H9 (cell line): ENCODE measurements at regions not wholly inside any gene's neighbourhood (a gene's known extent, or its start where the extent isn't known, plus 50 kb on each side); places are given as distances from the start of the nearest gene placed in this dataset.

Source experiments
- DNase-seq: peaks from one replicate; pipeline ENCODE4 v3.0.0-alpha.2; 2017
- H2AFZ ChIP-seq: one replicate; pipeline ENCODE4 v1.6.1; 2013; ENCODE audit warnings: mild to moderate bottlenecking, low read length, control low read depth, moderate library complexity
- H2AK5ac ChIP-seq: 2 replicates; pipeline ENCODE4 v1.6.1; 2013; ENCODE audit warnings: low read length, control low read depth, mixed read lengths; ENCODE audit not compliant: insufficient read length
- H2BK120ac ChIP-seq: one replicate; pipeline ENCODE4 v1.6.1; 2013; ENCODE audit warnings: low read depth, mild to moderate bottlenecking, low read length, control low read depth, inconsistent platforms; ENCODE audit not compliant: poor library complexity, severe bottlenecking
- H2BK12ac ChIP-seq: 2 replicates; pipeline ENCODE4 v1.6.1; 2013; ENCODE audit warnings: low read length, control low read depth, mixed read lengths, low read depth; ENCODE audit not compliant: insufficient read length
- H2BK15ac ChIP-seq: 2 replicates; pipeline ENCODE4 v1.6.1; 2013; ENCODE audit warnings: low read depth, low read length, control low read depth
- H2BK20ac ChIP-seq: one replicate; pipeline ENCODE4 v1.6.1; 2013; ENCODE audit warnings: low read depth, mild to moderate bottlenecking, low read length, control low read depth, inconsistent platforms; ENCODE audit not compliant: poor library complexity, severe bottlenecking
- H2BK5ac ChIP-seq: 2 replicates; pipeline ENCODE4 v1.6.1; 2013; ENCODE audit warnings: low read length, control low read depth, mixed read lengths; ENCODE audit not compliant: insufficient read length
- H3K14ac ChIP-seq: 2 replicates; pipeline ENCODE4 v1.6.1; 2013; ENCODE audit warnings: low read length, control low read depth; ENCODE audit not compliant: insufficient read depth
- H3K18ac ChIP-seq: 2 replicates; pipeline ENCODE4 v1.6.1; 2013; ENCODE audit warnings: low read depth, mild to moderate bottlenecking, mixed read lengths, low read length, control low read depth; ENCODE audit not compliant: insufficient read length
- H3K23ac ChIP-seq: 2 replicates; pipeline ENCODE4 v1.6.1; 2013; ENCODE audit warnings: low read length, control low read depth, mixed read lengths, low read depth; ENCODE audit not compliant: insufficient read length
- H3K23me2 ChIP-seq: 2 replicates; pipeline ENCODE4 v1.6.1; 2013; ENCODE audit warnings: low read depth, mild to moderate bottlenecking, mixed read lengths, low read length, control low read depth; ENCODE audit not compliant: insufficient read length, poor library complexity, severe bottlenecking
- H3K27ac ChIP-seq: 2 replicates; pipeline ENCODE4 v1.5.1; 2013; ENCODE audit warnings: low read length, control low read depth, mixed read lengths, low read depth; ENCODE audit not compliant: insufficient read length
- H3K27me3 ChIP-seq: 2 replicates; pipeline ENCODE4 v1.6.1; 2013; ENCODE audit warnings: low read length, control low read depth, inconsistent platforms; ENCODE audit not compliant: insufficient read depth
- H3K4ac ChIP-seq: 2 replicates; pipeline ENCODE4 v1.6.1; 2013; ENCODE audit warnings: low read depth, mild to moderate bottlenecking, control low read depth, inconsistent platforms, low read length, moderate library complexity
- H3K4me1 ChIP-seq: 2 replicates; pipeline ENCODE4 v1.6.1; 2013; ENCODE audit warnings: low read length, control low read depth, inconsistent platforms; ENCODE audit not compliant: insufficient read depth
- H3K4me2 ChIP-seq: 2 replicates; pipeline ENCODE4 v1.6.1; 2013; ENCODE audit warnings: low read length, control low read depth, mixed read lengths; ENCODE audit not compliant: insufficient read length, insufficient read depth
- H3K56ac ChIP-seq: 2 replicates; pipeline ENCODE4 v1.6.1; 2013; ENCODE audit warnings: low read depth, mild to moderate bottlenecking, mixed read lengths, low read length, control low read depth; ENCODE audit not compliant: insufficient read length
- H3K79me1 ChIP-seq: 2 replicates; pipeline ENCODE4 v1.6.1; 2013; ENCODE audit warnings: low read depth, mild to moderate bottlenecking, moderate library complexity, low read length, control low read depth, inconsistent platforms; ENCODE audit not compliant: insufficient read depth, poor library complexity, severe bottlenecking
- H3K79me2 ChIP-seq: 2 replicates; pipeline ENCODE4 v1.6.1; 2013; ENCODE audit warnings: low read length, control low read depth, inconsistent platforms; ENCODE audit not compliant: insufficient read depth
- H3K9ac ChIP-seq: 2 replicates; pipeline ENCODE4 v1.6.1; 2013; ENCODE audit warnings: low read length, control low read depth, mixed read lengths; ENCODE audit not compliant: insufficient read length; ENCODE audit errors: extremely low read depth
- H3K9me3 ChIP-seq: one replicate; pipeline ENCODE4 v1.6.1; 2013; ENCODE audit warnings: low read depth, low read length, inconsistent platforms; ENCODE audit not compliant: control insufficient read depth
- H3T11ph ChIP-seq: one replicate; pipeline ENCODE4 v1.6.1; 2013; ENCODE audit warnings: mild to moderate bottlenecking, low read length, control low read depth, inconsistent platforms
- H4K20me1 ChIP-seq: one replicate; pipeline ENCODE4 v1.6.1; 2013; ENCODE audit not compliant: control insufficient read depth, insufficient read length, insufficient read depth
- H4K5ac ChIP-seq: 2 replicates; pipeline ENCODE4 v1.6.1; 2013; ENCODE audit warnings: low read depth, mild to moderate bottlenecking, mixed read lengths, low read length, control low read depth; ENCODE audit not compliant: insufficient read length
- H4K8ac ChIP-seq: replicated peaks from 2 replicates; pipeline ENCODE4 v1.6.1; 2013; ENCODE audit warnings: low read length, control low read depth, mixed read lengths, low read depth; ENCODE audit not compliant: insufficient read length
- H4K91ac ChIP-seq: 2 replicates; pipeline ENCODE4 v1.6.1; 2013; ENCODE audit warnings: low read depth, mild to moderate bottlenecking, moderate library complexity, mixed read lengths, low read length, control low read depth; ENCODE audit not compliant: insufficient read length
- H3K27ac Mint-ChIP-seq, 3 experiments: 2 replicates in 2 of 3; 3 replicates in 1 of 3; pipeline ENCODE4 v1.8.0; 2020 to 2021; ENCODE audit warnings: mixed read lengths in 3 of 3, mild to moderate bottlenecking in 1 of 3, moderate library complexity in 1 of 3
- H3K27me3 Mint-ChIP-seq: 2 replicates; pipeline ENCODE4 v1.8.0; 2021; ENCODE audit warnings: low read depth, mild to moderate bottlenecking, moderate library complexity, mixed read lengths
- H3K36me3 Mint-ChIP-seq, 3 experiments: 2 replicates in 2 of 3; 3 replicates in 1 of 3; pipeline ENCODE4 v1.8.0; 2020 to 2021; ENCODE audit warnings: low read depth in 3 of 3, mixed read lengths in 3 of 3; ENCODE audit not compliant: insufficient read depth in 1 of 3
- H3K4me1 Mint-ChIP-seq, 2 experiments: 2 replicates each; pipeline ENCODE4 v1.8.0; 2020; ENCODE audit warnings: mixed read lengths in 2 of 2
- H3K4me3 Mint-ChIP-seq, 2 experiments: 2 replicates in 1 of 2; 3 replicates in 1 of 2; pipeline ENCODE4 v1.8.0; 2020 to 2021; ENCODE audit warnings: mild to moderate bottlenecking in 2 of 2, mixed read lengths in 2 of 2, moderate library complexity in 1 of 2
- H3K9me3 Mint-ChIP-seq, 2 experiments: 2 replicates in 1 of 2; 3 replicates in 1 of 2; pipeline ENCODE4 v1.8.0; 2020; ENCODE audit warnings: mild to moderate bottlenecking in 2 of 2, mixed read lengths in 2 of 2, moderate library complexity in 1 of 2
- WGBS: extraction: QIAGEN DNeasy Blood & Tissue Kit; methylation state at CpG from one replicate; pipeline ENCODE4 v1.1.7; 2013; ENCODE audit warnings: missing lambda C conversion rate, low lambda C conversion rate, mixed read lengths; ENCODE audit not compliant: insufficient read length; ENCODE audit errors: extremely low coverage; 5-methylcytosine and 5-hydroxymethylcytosine counted together
- TF ChIP-seq, protein P1 (sequence below): fragments of 200-600 bp; sonication (generic); conservative IDR thresholded peaks from 3 replicates; pipeline ENCODE4 v1.8.0; 2021; ENCODE audit warnings: antibody characterized with exemption, mild to moderate bottlenecking

DNA sequence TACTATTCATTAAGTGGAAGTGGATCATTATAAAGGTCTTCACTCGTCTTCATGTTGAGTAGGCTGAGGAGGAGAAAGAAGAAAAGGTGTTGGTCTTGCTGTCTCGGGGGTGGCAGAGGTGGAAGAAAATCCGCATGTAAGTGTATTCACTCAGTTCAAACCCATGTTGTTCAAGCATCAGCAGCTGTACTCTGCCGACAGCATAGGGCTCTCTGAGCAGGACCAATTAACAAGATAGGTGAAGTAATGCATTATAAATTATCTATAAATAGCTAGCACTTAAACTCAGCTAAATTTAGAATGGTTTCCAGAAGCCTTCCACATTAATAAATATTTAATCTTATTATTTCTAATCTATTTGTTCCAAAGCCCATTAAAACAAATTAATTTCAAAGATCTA is 116.8 kb downstream of the RGS2 start:
- Histone ChIP-seq H4K91ac (no peak overlapping the region), H3K4ac (no peak overlapping the region), H3K27ac (no peak overlapping the region), H3T11ph (no peak overlapping the region), H3K14ac (no peak overlapping the region), H3K4me2 (no peak overlapping the region), H4K8ac (no peak overlapping the region), H3K9ac (no peak overlapping the region), H3K56ac (no peak overlapping the region), H3K79me2 (no peaks in the 10 kb centered on the region), H3K4me1 (no peaks in the 10 kb centered on the region), H2BK15ac (no peak overlapping the region), H2AFZ (no peak overlapping the region), H3K9me3 (no peaks in the 10 kb centered on the region), H2BK120ac (no peak overlapping the region), H4K20me1 (no peaks in the 10 kb centered on the region), H3K18ac (no peak overlapping the region), H3K23me2 (no peaks in the 10 kb centered on the region), H2BK5ac (no peak overlapping the region), H2BK20ac (no peak overlapping the region), H2BK12ac (no peak overlapping the region), H3K79me1 (no peaks in the 10 kb centered on the region), H4K5ac (no peak overlapping the region), H3K23ac (no peak overlapping the region), H3K27me3 (no peaks in the 10 kb centered on the region), H2AK5ac (no peak overlapping the region)
- TF ChIP-seq, protein P1, sequence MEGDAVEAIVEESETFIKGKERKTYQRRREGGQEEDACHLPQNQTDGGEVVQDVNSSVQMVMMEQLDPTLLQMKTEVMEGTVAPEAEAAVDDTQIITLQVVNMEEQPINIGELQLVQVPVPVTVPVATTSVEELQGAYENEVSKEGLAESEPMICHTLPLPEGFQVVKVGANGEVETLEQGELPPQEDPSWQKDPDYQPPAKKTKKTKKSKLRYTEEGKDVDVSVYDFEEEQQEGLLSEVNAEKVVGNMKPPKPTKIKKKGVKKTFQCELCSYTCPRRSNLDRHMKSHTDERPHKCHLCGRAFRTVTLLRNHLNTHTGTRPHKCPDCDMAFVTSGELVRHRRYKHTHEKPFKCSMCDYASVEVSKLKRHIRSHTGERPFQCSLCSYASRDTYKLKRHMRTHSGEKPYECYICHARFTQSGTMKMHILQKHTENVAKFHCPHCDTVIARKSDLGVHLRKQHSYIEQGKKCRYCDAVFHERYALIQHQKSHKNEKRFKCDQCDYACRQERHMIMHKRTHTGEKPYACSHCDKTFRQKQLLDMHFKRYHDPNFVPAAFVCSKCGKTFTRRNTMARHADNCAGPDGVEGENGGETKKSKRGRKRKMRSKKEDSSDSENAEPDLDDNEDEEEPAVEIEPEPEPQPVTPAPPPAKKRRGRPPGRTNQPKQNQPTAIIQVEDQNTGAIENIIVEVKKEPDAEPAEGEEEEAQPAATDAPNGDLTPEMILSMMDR, result no peak
- Mint-ChIP-seq H3K36me3 (no peaks in the 10 kb centered on the region), H3K27ac (no peak overlapping the region), H3K27me3 (no peaks in the 10 kb centered on the region), H3K9me3 (no peaks in the 10 kb centered on the region), H3K4me1 (peaks cover 9 to 10% of the 10 kb centered on the region in 2 experiments), H3K4me3 (no peak overlapping the region)
- DNase-seq, result no peak
- no CpG with 5 or more reads among the region's 4 CpGs for WGBS
